Prostate gland (tissue), 2 donors: ENCODE measurements at regions not wholly inside any gene's neighbourhood (a gene's known extent, or its start where the extent isn't known, plus 50 kb on each side); places are given as distances from the start of the nearest gene placed in this dataset.

Source experiments
- POLR2AphosphoS5 ChIP-seq: sonication (generic); formaldehyde crosslinking; IDR thresholded peaks from one replicate; pipeline ENCODE4 v1.6.1; 2017; ENCODE audit warnings: antibody characterized with exemption
- TF ChIP-seq, protein P1 (sequence below), 4 experiments: fragments of 200-600 bp in 2 of 4; fragments of 450-650 bp in 2 of 4; sonication (generic) in 2 of 4; IDR thresholded peaks; 1 replicate in 3 of 4; 2 replicates in 1 of 4; pipeline ENCODE4 v1.5.1; 2016 to 2019; ENCODE audit warnings: antibody characterized with exemption in 4 of 4, mild to moderate bottlenecking in 2 of 4, moderate library complexity in 2 of 4

DNA sequence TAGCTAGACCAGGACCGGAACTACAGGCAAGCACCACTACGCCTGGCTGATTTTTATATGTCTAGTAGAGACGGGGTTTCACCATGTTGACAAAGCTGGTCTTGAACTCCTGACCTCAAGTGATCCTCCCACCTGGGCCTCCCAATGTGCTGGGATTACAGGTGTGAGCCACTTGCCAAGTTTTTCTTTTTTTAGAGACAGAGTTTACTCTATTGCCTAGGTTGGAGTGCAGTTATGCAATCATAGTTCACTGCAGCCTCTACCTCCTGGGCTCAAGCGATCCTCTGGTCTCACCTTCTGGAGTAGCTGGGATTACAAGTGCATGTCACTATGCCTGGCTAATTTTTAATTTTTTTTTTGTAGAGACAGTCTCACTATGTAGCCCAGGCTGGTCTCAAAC, 201.5 kb upstream of the TBX3 start:
- TF ChIP-seq POLR2AphosphoS5, result no peak
- TF ChIP-seq, protein P1, sequence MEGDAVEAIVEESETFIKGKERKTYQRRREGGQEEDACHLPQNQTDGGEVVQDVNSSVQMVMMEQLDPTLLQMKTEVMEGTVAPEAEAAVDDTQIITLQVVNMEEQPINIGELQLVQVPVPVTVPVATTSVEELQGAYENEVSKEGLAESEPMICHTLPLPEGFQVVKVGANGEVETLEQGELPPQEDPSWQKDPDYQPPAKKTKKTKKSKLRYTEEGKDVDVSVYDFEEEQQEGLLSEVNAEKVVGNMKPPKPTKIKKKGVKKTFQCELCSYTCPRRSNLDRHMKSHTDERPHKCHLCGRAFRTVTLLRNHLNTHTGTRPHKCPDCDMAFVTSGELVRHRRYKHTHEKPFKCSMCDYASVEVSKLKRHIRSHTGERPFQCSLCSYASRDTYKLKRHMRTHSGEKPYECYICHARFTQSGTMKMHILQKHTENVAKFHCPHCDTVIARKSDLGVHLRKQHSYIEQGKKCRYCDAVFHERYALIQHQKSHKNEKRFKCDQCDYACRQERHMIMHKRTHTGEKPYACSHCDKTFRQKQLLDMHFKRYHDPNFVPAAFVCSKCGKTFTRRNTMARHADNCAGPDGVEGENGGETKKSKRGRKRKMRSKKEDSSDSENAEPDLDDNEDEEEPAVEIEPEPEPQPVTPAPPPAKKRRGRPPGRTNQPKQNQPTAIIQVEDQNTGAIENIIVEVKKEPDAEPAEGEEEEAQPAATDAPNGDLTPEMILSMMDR (IDR thresholded peaks at IDR 0.05), result no peak
